GM12878 (cell line): ENCODE measurements at regions not wholly inside any gene's neighbourhood (a gene's known extent, or its start where the extent isn't known, plus 50 kb on each side); places are given as distances from the start of the nearest gene placed in this dataset. TPM values are rescaled to one million over a fixed set of nuclear protein-coding genes. Genes with fewer than 3 reads are reported as not detected.

Experiments used
- small RNA-seq: library from RNA; depleted of rRNA; stranded (forward); fragments of <200 nt; gene quantifications from one replicate; pipeline ENCODE3, GENCODE V24; 2014

Small RNAs in the stretch of these regions (small RNA-seq; reads per million reads assigned to genes)
- gene RNU6ATAC33P, result not detected
